MCF 10A (cell line): ENCODE measurements at regions not wholly inside any gene's neighbourhood (a gene's known extent, or its start where the extent isn't known, plus 50 kb on each side); places are given as distances from the start of the nearest gene placed in this dataset.

Experiments used
- BruUV-seq: library from RNA; stranded (reverse); fragments of 400-500 nt; replicated peaks from 2 replicates; lab custom pipeline; 2021; lab: Mats Ljungman, UMichigan
- CTCF ChIA-PET: fragments of 300-600 bp; sonication (Branson Sonifier 250); formaldehyde crosslinking; extraction: SDS; loops from one replicate; lab custom pipeline; 2021; ENCODE audit warnings: antibody characterized with exemption, inconsistent platforms; lab: Yijun Ruan, JAX
- POLR2A ChIA-PET: fragments of 300-600, 350-650 bp; sonication (Branson Sonifier 250); formaldehyde crosslinking; extraction: SDS; loops from one replicate; lab custom pipeline; 2020; ENCODE audit warnings: antibody characterized with exemption, inconsistent platforms; lab: Yijun Ruan, JAX
- DNase-seq: peaks from one replicate; pipeline ENCODE4 v3.0.0-alpha.2; 2018; ENCODE audit not compliant: unreplicated experiment
- H3K27ac Mint-ChIP-seq: one replicate; pipeline ENCODE4 v1.8.0; 2022; ENCODE audit warnings: mild to moderate bottlenecking, low read depth, mixed read lengths; ENCODE audit not compliant: unreplicated experiment
- H3K27me3 Mint-ChIP-seq: one replicate; pipeline ENCODE4 v1.8.0; 2022; ENCODE audit warnings: mixed read lengths; ENCODE audit not compliant: insufficient read depth, unreplicated experiment
- H3K36me3 Mint-ChIP-seq: one replicate; pipeline ENCODE4 v1.8.0; 2022; ENCODE audit warnings: mild to moderate bottlenecking, moderate library complexity, mixed read lengths; ENCODE audit not compliant: insufficient read depth, unreplicated experiment
- H3K4me1 Mint-ChIP-seq: one replicate; pipeline ENCODE4 v1.8.0; 2022; ENCODE audit warnings: mixed read lengths; ENCODE audit not compliant: insufficient read depth, unreplicated experiment
- H3K4me3 Mint-ChIP-seq: one replicate; pipeline ENCODE4 v1.8.0; 2022; ENCODE audit warnings: mild to moderate bottlenecking, moderate library complexity, mixed read lengths; ENCODE audit not compliant: unreplicated experiment
- H3K9me3 Mint-ChIP-seq: one replicate; pipeline ENCODE4 v1.8.0; 2022; ENCODE audit warnings: mixed read lengths; ENCODE audit not compliant: unreplicated experiment
- CTCF ChIP-seq: fragments of 200-600 bp; IDR thresholded peaks from one replicate; pipeline ENCODE4 v1.8.0; 2022; ENCODE audit warnings: antibody characterized with exemption, mild to moderate bottlenecking; ENCODE audit not compliant: unreplicated experiment
- intact Hi-C: fragments of 100-400 bp; cut with micrococcal nuclease; formaldehyde crosslinking; loops from 2 replicates; pipeline ENCODE4 v1.14.1; 2022

GRCh38 chr10:29914986-29915785 lies 144.2 kb downstream of the JCAD start:
- peaks cover 26% of the 10 kb centered on the region for H3K27me3 Mint-ChIP-seq
- no peak for DNase-seq
- H3K4me1 Mint-ChIP-seq: peaks cover 6% of the 10 kb centered on the region
- ChIA-PET POLR2A (no interaction called here), CTCF (interaction anchor here (0.5 to 1.6 kb wide), 2 partner anchors 36 to 87 kb away, joined by 3 read pairs; no protein-coding TSS in a partner anchor)
- intact Hi-C loops: no loop called here
- BruUV-seq: no TSS peak
- no peak for TF ChIP-seq CTCF
- H3K27ac Mint-ChIP-seq: no peak overlapping the region
- no peak overlapping the region for H3K4me3 Mint-ChIP-seq
- no peaks in the 10 kb centered on the region for H3K36me3 Mint-ChIP-seq
- no peaks in the 10 kb centered on the region for H3K9me3 Mint-ChIP-seq

- H3K9me3 Mint-ChIP-seq: no peaks in the 10 kb centered on the region
- ChIA-PET CTCF (no interaction called here), POLR2A (no interaction called here)
- no peak overlapping the region for H3K4me3 Mint-ChIP-seq
- no peak for TF ChIP-seq CTCF
- H3K4me1 Mint-ChIP-seq: no peaks in the 10 kb centered on the region
- DNase-seq: peak; percentile 35
- no peak overlapping the region for H3K27ac Mint-ChIP-seq
- BruUV-seq: no TSS peak
- no peaks in the 10 kb centered on the region for H3K36me3 Mint-ChIP-seq
- intact Hi-C loops: no loop called here
- H3K27me3 Mint-ChIP-seq: peaks cover 30% of the 10 kb centered on the region
Observed at GRCh38 chr10:29908962-29909361, 150.4 kb downstream of the JCAD start.

GRCh38 chr10:29900865-29901264 lies 158.5 kb downstream of the JCAD start:
- Mint-ChIP-seq H3K4me1 (peaks cover 3% of the 10 kb centered on the region), H3K36me3 (no peaks in the 10 kb centered on the region), H3K4me3 (no peak overlapping the region), H3K9me3 (no peaks in the 10 kb centered on the region), H3K27me3 (peaks cover 12% of the 10 kb centered on the region), H3K27ac (no peak overlapping the region)
- no peak for TF ChIP-seq CTCF
- CTCF ChIA-PET: interaction anchor here (0.7 kb wide), 1 partner anchor 595 kb away, joined by 3 read pairs; no protein-coding TSS in a partner anchor
- POLR2A ChIA-PET: no interaction called here
- DNase-seq: no peak
- intact Hi-C loops: no loop called here
- BruUV-seq: no TSS peak

GRCh38 chr10:29897999-29898716 lies 161.2 kb downstream of the JCAD start:
- Mint-ChIP-seq H3K9me3 (no peaks in the 10 kb centered on the region), H3K4me3 (no peak overlapping the region), H3K4me1 (peaks cover 7% of the 10 kb centered on the region), H3K27me3 (peaks cover under 1% of the 10 kb centered on the region), H3K36me3 (no peaks in the 10 kb centered on the region), H3K27ac (no peak overlapping the region)
- BruUV-seq: no TSS peak
- ChIA-PET CTCF (no interaction called here), POLR2A (interaction anchor here (0.7 kb wide), 1 partner anchor 256 kb away, joined by 3 read pairs; no protein-coding TSS in a partner anchor)
- intact Hi-C loops: no loop called here
- TF ChIP-seq CTCF: no peak
- DNase-seq: no peak
